OCI-LY7 (cell line): ENCODE measurements at regions not wholly inside any gene's neighbourhood (a gene's known extent, or its start where the extent isn't known, plus 50 kb on each side); places are given as distances from the start of the nearest gene placed in this dataset.

Experiments
- BruUV-seq: library from RNA; stranded (reverse); fragments of 400-500 nt; replicated peaks from 2 replicates; lab custom pipeline; 2021; lab: Mats Ljungman, UMichigan
- CTCF ChIA-PET: fragments of 300-600 bp; sonication (Branson Sonifier 250); formaldehyde crosslinking; loops from one replicate; lab custom pipeline; 2022; ENCODE audit warnings: antibody characterized with exemption; ENCODE audit not compliant: unreplicated experiment; lab: Charles Lee
- POLR2A ChIA-PET: fragments of 300-600 bp; sonication (Branson Sonifier 250); formaldehyde crosslinking; loops from one replicate; lab custom pipeline; 2022; ENCODE audit warnings: antibody characterized with exemption; lab: Charles Lee
- DNase-seq: peaks from one replicate; pipeline ENCODE4 v3.0.0-alpha.2; 2015; ENCODE audit warnings: low spot score
- H2AFZ ChIP-seq: fragments of 200-600 bp; sonication (generic), shearing (Covaris generic); 2 replicates; pipeline ENCODE4 v1.6.1; 2014; ENCODE audit warnings: mild to moderate bottlenecking, antibody characterized with exemption, low read length, moderate library complexity
- H3K27ac ChIP-seq: fragments of 200-600 bp; sonication (generic); 2 replicates; pipeline ENCODE4 v1.5.1; 2014; ENCODE audit warnings: mixed run types, low read depth, mild to moderate bottlenecking, moderate library complexity, low read length, inconsistent platforms; ENCODE audit not compliant: poor library complexity, severe bottlenecking
- H3K36me3 ChIP-seq: fragments of 200-600 bp; sonication (generic); 2 replicates; pipeline ENCODE4 v1.6.1; 2014; ENCODE audit warnings: mild to moderate bottlenecking, antibody characterized with exemption, low read length, moderate library complexity, mixed read lengths; ENCODE audit not compliant: insufficient read depth
- H3K4me1 ChIP-seq: fragments of 200-600 bp; sonication (generic); 2 replicates; pipeline ENCODE4 v1.5.1; 2014; ENCODE audit warnings: mild to moderate bottlenecking, low read length; ENCODE audit not compliant: insufficient read depth, poor library complexity, severe bottlenecking
- H3K4me2 ChIP-seq: fragments of 200-600 bp; sonication (generic); 2 replicates; pipeline ENCODE4 v1.6.1; 2014; ENCODE audit warnings: mild to moderate bottlenecking, low read length
- H3K4me3 ChIP-seq: fragments of 200-600 bp; sonication (generic); 2 replicates; pipeline ENCODE4 v1.5.1; 2014; ENCODE audit warnings: mild to moderate bottlenecking, low read depth, low read length; ENCODE audit not compliant: poor library complexity, severe bottlenecking
- H3K79me2 ChIP-seq: fragments of 200-600 bp; sonication (generic); 2 replicates; pipeline ENCODE4 v1.6.1; 2016; ENCODE audit warnings: low read depth, mild to moderate bottlenecking, low read length, moderate library complexity, mixed read lengths; ENCODE audit not compliant: insufficient read depth
- H3K9me2 ChIP-seq: fragments of 200-600 bp; sonication (generic); 2 replicates; pipeline ENCODE4 v1.6.1; 2016; ENCODE audit warnings: mild to moderate bottlenecking, low read length, mixed read lengths; ENCODE audit not compliant: insufficient read depth
- H3K9me3 ChIP-seq: fragments of 200-600 bp; sonication (generic); 2 replicates; pipeline ENCODE4 v1.6.1; 2014; ENCODE audit warnings: mild to moderate bottlenecking, mixed run types, low read length, mixed read lengths
- H4K20me1 ChIP-seq: fragments of 200-600 bp; sonication (generic); 2 replicates; pipeline ENCODE4 v1.6.1; 2014; ENCODE audit warnings: mild to moderate bottlenecking, antibody characterized with exemption, low read length, moderate library complexity, mixed read lengths; ENCODE audit not compliant: insufficient read depth
- EZH2phosphoT487 ChIP-seq: fragments of 200-600 bp; sonication (generic); IDR thresholded peaks from 2 replicates; pipeline ENCODE4 v1.6.1; 2018; ENCODE audit warnings: low read depth, borderline replicate concordance, mild to moderate bottlenecking, mixed run types, antibody characterized with exemption, low read length, moderate library complexity, mixed read lengths
- intact Hi-C: fragments of 100-400 bp; cut with micrococcal nuclease; formaldehyde crosslinking; loops from one replicate; pipeline ENCODE4 v1.10.0; 2022; ENCODE audit not compliant: unreplicated experiment
- TF ChIP-seq, protein P1 (sequence below): fragments of 200-600 bp; sonication (generic); conservative IDR thresholded peaks from 2 replicates; pipeline ENCODE4 v1.5.1; 2014; ENCODE audit warnings: mild to moderate bottlenecking, antibody characterized with exemption, low read length, moderate library complexity, mixed read lengths

DNA sequence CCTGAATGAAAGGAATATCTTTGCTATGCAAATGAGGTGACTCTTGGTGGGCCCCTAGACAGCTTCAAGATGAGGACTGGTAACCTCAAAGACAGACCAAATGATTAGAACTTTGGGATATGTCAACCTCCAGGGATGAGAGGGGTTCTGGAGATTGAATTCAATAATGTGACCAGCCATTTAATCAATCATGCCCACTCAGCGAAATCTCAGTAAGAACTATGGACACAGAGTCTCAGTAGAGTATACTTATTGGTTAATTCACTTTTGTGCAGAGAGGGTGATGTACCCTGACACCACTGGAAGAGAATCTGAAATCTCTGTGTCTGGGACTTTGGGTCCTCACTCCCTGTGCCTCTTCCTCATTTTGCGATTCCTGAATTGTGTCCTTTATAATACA is 662.8 kb downstream of the OLFM4 start:
- Histone ChIP-seq H3K79me2 (no peaks in the 10 kb centered on the region), H3K4me3 (no peak overlapping the region), H3K27ac (no peak overlapping the region), H3K9me3 (no peaks in the 10 kb centered on the region), H3K4me1 (no peaks in the 10 kb centered on the region), H3K36me3 (no peaks in the 10 kb centered on the region), H2AFZ (no peak overlapping the region), H3K9me2 (no peaks in the 10 kb centered on the region), H4K20me1 (no peaks in the 10 kb centered on the region), H3K4me2 (no peak overlapping the region)
- DNase-seq: no peak
- ChIA-PET POLR2A (no interaction called here), CTCF (no interaction called here)
- TF ChIP-seq EZH2phosphoT487: no peak
- TF ChIP-seq, protein P1, sequence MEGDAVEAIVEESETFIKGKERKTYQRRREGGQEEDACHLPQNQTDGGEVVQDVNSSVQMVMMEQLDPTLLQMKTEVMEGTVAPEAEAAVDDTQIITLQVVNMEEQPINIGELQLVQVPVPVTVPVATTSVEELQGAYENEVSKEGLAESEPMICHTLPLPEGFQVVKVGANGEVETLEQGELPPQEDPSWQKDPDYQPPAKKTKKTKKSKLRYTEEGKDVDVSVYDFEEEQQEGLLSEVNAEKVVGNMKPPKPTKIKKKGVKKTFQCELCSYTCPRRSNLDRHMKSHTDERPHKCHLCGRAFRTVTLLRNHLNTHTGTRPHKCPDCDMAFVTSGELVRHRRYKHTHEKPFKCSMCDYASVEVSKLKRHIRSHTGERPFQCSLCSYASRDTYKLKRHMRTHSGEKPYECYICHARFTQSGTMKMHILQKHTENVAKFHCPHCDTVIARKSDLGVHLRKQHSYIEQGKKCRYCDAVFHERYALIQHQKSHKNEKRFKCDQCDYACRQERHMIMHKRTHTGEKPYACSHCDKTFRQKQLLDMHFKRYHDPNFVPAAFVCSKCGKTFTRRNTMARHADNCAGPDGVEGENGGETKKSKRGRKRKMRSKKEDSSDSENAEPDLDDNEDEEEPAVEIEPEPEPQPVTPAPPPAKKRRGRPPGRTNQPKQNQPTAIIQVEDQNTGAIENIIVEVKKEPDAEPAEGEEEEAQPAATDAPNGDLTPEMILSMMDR: no peak
- BruUV-seq: no TSS peak
- intact Hi-C loops: no loop called here

DNA sequence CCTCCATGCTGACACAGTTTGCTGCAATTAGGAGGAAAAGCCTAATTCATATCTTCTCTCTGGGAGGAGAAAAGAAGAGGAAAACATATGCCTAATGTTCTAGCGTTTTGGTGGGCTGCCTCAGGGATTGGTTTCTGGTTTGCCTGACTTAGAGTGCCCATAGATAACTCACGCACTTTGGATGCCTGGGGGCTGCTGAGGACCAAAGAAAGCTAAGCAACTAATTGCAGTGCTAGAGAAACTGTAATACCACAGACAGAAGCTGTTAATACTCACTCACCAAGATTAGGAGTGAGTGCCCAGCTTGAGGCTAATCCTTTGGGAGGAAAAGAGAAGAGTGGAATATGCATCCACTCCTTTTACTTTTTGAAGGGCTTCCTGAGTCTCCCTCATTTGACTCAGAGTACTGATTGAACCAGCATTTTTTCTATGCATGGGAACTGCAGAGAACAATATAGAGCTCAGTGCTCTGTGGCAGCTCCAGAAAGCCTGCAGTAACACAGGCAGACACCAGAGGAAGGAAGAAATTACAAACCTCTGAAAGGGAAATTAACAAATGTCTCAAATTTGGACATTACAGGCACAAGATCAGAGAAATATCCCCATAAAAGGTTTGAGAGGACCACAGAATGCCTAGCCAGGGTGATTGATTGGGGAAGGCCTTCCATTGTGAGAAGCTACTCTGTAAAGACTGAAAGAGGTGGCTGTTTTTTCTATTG is 666.4 kb downstream of the OLFM4 start:
- H3K79me2 ChIP-seq: no peaks in the 10 kb centered on the region
- H3K27ac ChIP-seq: no peak overlapping the region
- H3K9me3 ChIP-seq: no peaks in the 10 kb centered on the region
- H2AFZ ChIP-seq: no peak overlapping the region
- no peak overlapping the region for H3K4me2 ChIP-seq
- BruUV-seq: no TSS peak
- no peak overlapping the region for H3K4me3 ChIP-seq
- H3K4me1 ChIP-seq: no peaks in the 10 kb centered on the region
- intact Hi-C loops: no loop called here
- no peaks in the 10 kb centered on the region for H3K9me2 ChIP-seq
- ChIA-PET CTCF (no interaction called here), POLR2A (no interaction called here)
- no peak for DNase-seq
- H3K36me3 ChIP-seq: no peaks in the 10 kb centered on the region
- H4K20me1 ChIP-seq: no peaks in the 10 kb centered on the region
- TF ChIP-seq EZH2phosphoT487: no peak
- TF ChIP-seq, protein P1: no peak

DNA sequence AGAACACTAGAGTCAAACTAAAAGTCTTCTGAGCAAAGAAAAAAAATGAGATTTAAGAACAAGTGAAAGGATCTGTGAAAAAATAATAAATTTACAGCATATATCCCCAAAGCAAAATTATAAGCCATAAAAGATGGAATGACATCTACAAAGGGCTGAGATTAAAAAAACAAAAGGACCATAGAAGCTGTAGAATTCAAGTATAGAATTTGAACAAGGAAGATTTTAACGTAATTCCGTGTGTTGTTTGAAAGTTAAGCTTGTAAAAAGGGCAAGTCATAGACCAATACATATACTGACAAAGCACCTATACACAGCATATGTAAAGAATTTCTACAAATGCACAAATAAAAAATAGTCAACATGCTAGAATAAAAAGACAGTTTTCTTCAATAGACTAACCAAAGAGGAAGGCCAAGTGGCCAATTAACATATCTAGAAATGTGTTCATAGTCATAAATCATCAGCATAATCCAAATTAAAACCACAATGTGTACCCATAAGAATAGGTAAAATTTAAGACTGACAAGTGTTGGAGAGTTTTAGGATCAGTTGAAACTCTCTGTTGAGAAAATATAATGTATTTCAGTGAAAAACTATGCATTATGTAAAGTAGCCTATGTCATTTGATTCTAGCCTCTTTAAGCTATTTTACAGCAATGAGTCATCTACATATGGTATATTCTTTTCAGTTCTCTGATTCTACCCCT is 674.9 kb downstream of the OLFM4 start:
- H3K9me2 ChIP-seq: no peaks in the 10 kb centered on the region
- H3K4me2 ChIP-seq: no peak overlapping the region
- no peak overlapping the region for H3K4me3 ChIP-seq
- TF ChIP-seq, protein P1: no peak
- TF ChIP-seq EZH2phosphoT487: no peak
- CTCF ChIA-PET: no interaction called here
- no peaks in the 10 kb centered on the region for H4K20me1 ChIP-seq
- H3K79me2 ChIP-seq: no peaks in the 10 kb centered on the region
- no TSS peak for BruUV-seq
- POLR2A ChIA-PET: no interaction called here
- intact Hi-C loops: no loop called here
- DNase-seq: no peak
- H3K4me1 ChIP-seq: no peaks in the 10 kb centered on the region
- H2AFZ ChIP-seq: no peak overlapping the region
- no peaks in the 10 kb centered on the region for H3K9me3 ChIP-seq
- no peaks in the 10 kb centered on the region for H3K36me3 ChIP-seq
- H3K27ac ChIP-seq: no peak overlapping the region
